HEK293T (cell line): ENCODE measurements at regions not wholly inside any gene's neighbourhood (a gene's known extent, or its start where the extent isn't known, plus 50 kb on each side); places are given as distances from the start of the nearest gene placed in this dataset.

ENCODE experiments used
- ELF4 ChIP-seq: fragments of 450-650 bp; IDR thresholded peaks from 2 replicates; pipeline ENCODE4 v1.6.1; 2017; ENCODE audit warnings: antibody characterized with exemption
- HDGF ChIP-seq: fragments of 450-650 bp; IDR thresholded peaks from 2 replicates; pipeline ENCODE4 v1.6.1; 2017; ENCODE audit warnings: antibody characterized with exemption, borderline replicate concordance
- NFRKB ChIP-seq: fragments of 450-650 bp; IDR thresholded peaks from 2 replicates; pipeline ENCODE4 v1.6.1; 2016; ENCODE audit warnings: mild to moderate bottlenecking, moderate library complexity

DNA sequence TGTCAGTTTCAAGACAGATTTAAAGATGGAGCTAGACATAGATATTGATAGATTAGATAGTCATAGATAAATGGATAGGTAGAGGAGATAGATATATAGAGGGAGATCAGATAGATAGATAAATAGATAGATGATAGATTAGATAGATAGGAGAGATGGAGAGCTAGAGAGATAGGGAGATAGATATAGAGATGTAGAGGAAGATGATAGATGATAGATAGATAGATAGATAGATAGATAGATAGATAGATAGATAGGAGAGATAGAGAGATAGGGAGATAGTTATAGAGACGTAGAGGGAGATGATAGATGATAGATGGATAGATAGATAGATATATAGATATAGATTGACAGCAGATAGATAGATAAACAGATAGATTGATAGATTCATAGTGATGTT is 1038.8 kb upstream of the AUTS2 start:
- TF ChIP-seq ELF4 (no peak), HDGF (no peak), NFRKB (no peak)
